OCI-LY1 (cell line): ENCODE measurements at regions not wholly inside any gene's neighbourhood (a gene's known extent, or its start where the extent isn't known, plus 50 kb on each side); places are given as distances from the start of the nearest gene placed in this dataset.
"Not testable (repeated sequence)": the region's sequence is repeated elsewhere in the genome, so short reads cannot be mapped to it uniquely, and the experiment has no call there.

Experiments used
- EZH2 ChIP-seq: fragments of 200-600 bp; sonication (generic), shearing (Covaris generic); IDR thresholded peaks from 2 replicates; pipeline ENCODE4 v1.8.0; 2017; ENCODE audit warnings: borderline replicate concordance, mixed run types, mild to moderate bottlenecking, antibody characterized with exemption, low read length, moderate library complexity, mixed read lengths
- TF ChIP-seq, protein P1 (sequence below): fragments of 200-600 bp; sonication (generic), shearing (Covaris generic); IDR thresholded peaks from 2 replicates; pipeline ENCODE4 v1.5.1; 2017; ENCODE audit warnings: mild to moderate bottlenecking, antibody characterized with exemption, low read length, moderate library complexity, mixed read lengths

DNA sequence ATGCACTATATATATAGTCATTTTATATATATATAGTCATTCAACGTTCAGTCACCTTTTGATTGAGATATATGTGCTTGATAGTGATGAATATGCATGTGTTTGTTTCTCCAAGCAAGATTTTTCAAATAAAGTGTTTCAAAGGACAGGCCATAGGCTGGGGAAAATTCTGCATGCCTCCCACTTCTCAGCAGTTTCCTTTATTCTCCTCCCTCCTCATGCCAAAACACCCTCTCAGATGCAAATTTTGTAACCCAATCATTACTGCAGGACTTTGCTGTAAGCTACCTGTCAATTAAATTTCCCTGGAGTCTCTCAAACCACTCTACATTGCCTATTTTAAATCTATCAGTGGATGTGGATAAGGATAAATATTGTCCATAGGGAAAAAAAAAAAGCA lies 65.6 kb upstream of the SLC39A8 start:
- TF ChIP-seq, protein P1, sequence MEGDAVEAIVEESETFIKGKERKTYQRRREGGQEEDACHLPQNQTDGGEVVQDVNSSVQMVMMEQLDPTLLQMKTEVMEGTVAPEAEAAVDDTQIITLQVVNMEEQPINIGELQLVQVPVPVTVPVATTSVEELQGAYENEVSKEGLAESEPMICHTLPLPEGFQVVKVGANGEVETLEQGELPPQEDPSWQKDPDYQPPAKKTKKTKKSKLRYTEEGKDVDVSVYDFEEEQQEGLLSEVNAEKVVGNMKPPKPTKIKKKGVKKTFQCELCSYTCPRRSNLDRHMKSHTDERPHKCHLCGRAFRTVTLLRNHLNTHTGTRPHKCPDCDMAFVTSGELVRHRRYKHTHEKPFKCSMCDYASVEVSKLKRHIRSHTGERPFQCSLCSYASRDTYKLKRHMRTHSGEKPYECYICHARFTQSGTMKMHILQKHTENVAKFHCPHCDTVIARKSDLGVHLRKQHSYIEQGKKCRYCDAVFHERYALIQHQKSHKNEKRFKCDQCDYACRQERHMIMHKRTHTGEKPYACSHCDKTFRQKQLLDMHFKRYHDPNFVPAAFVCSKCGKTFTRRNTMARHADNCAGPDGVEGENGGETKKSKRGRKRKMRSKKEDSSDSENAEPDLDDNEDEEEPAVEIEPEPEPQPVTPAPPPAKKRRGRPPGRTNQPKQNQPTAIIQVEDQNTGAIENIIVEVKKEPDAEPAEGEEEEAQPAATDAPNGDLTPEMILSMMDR = not testable (repeated sequence)
- TF ChIP-seq EZH2 = not testable (repeated sequence)
